Fibroblast of lung (primary cell): ENCODE measurements at regions not wholly inside any gene's neighbourhood (a gene's known extent, or its start where the extent isn't known, plus 50 kb on each side); places are given as distances from the start of the nearest gene placed in this dataset.

Source experiments
- CTCF ChIP-seq, 2 donors: IDR thresholded peaks in 1 of 2; conservative IDR thresholded peaks in 1 of 2; 1 replicate in 1 of 2; 2 replicates in 1 of 2; pipeline ENCODE4 v1.5.1; 2011 to 2012; ENCODE audit warnings: low read length in 2 of 2, control low read depth in 1 of 2, inconsistent platforms in 1 of 2, low read depth in 1 of 2, mild to moderate bottlenecking in 1 of 2
- EZH2 ChIP-seq: IDR thresholded peaks from 2 replicates; pipeline ENCODE4 v1.5.1; 2012; ENCODE audit warnings: low read length, control low read depth, mild to moderate bottlenecking; ENCODE audit errors: missing control alignments

GRCh38 chr11:59291228-59291627, 67.5 kb upstream of the OR5AN1 start:
- no peak for TF ChIP-seq CTCF (conservative IDR thresholded peaks at IDR 0.05 in 1 of 2, IDR thresholded peaks at IDR 0.05 in 1 of 2; ENCODE audit: low read depth in 1 of 2, low read length in 2 of 2)
- no peak for TF ChIP-seq EZH2
